WTC11 (cell line): ENCODE measurements at regions not wholly inside any gene's neighbourhood (a gene's known extent, or its start where the extent isn't known, plus 50 kb on each side); places are given as distances from the start of the nearest gene placed in this dataset.

Experiments
- ATAC-seq: fragments of 200-7000 bp; cut with Tn5 transposase; 2 replicates; pipeline ENCODE4 v1.10.0; 2021; ENCODE audit warnings: mild to moderate bottlenecking, moderate library complexity
- CTCF ChIA-PET: fragments of 300-600 bp; sonication (Branson Sonifier 250); formaldehyde crosslinking; loops from one replicate; lab custom pipeline; 2021; ENCODE audit warnings: antibody characterized with exemption; lab: Charles Lee
- POLR2A ChIA-PET: fragments of 350-600 bp; sonication (Branson Sonifier 250); formaldehyde crosslinking; loops from one replicate; lab custom pipeline; 2021; ENCODE audit warnings: antibody characterized with exemption; lab: Charles Lee
- DNase-seq: peaks from one replicate; pipeline ENCODE4 v3.0.0; 2021; ENCODE audit warnings: low spot score
- H3K27ac Mint-ChIP-seq: 2 replicates; pipeline ENCODE4 v1.8.0; 2021; ENCODE audit warnings: mixed read lengths
- H3K27me3 Mint-ChIP-seq: 2 replicates; pipeline ENCODE4 v1.8.0; 2021; ENCODE audit warnings: low read depth, mild to moderate bottlenecking, moderate library complexity, mixed read lengths
- H3K36me3 Mint-ChIP-seq: 2 replicates; pipeline ENCODE4 v1.8.0; 2021; ENCODE audit warnings: mixed read lengths
- H3K4me1 Mint-ChIP-seq: 2 replicates; pipeline ENCODE4 v1.8.0; 2022; ENCODE audit warnings: mixed read lengths
- H3K4me3 Mint-ChIP-seq: 2 replicates; pipeline ENCODE4 v1.8.0; 2021; ENCODE audit warnings: mild to moderate bottlenecking, moderate library complexity, mixed read lengths
- H3K9me3 Mint-ChIP-seq: 2 replicates; pipeline ENCODE4 v1.8.0; 2021; ENCODE audit warnings: mixed read lengths
- ATF1 ChIP-seq: sonication (generic); formaldehyde crosslinking; IDR thresholded peaks from 2 replicates; pipeline ENCODE4 v1.8.1; 2023; ENCODE audit warnings: mild to moderate bottlenecking, moderate library complexity, missing genetic modification reagents
- ATF2 ChIP-seq: sonication (generic); formaldehyde crosslinking; IDR thresholded peaks from 2 replicates; pipeline ENCODE4 v1.8.1; 2022; ENCODE audit warnings: low read depth, missing genetic modification reagents, borderline replicate concordance
- CBFB ChIP-seq: sonication (generic); formaldehyde crosslinking; IDR thresholded peaks from 2 replicates; pipeline ENCODE4 v1.8.1; 2022; ENCODE audit warnings: mild to moderate bottlenecking, low read depth, missing genetic modification reagents
- GTF2I ChIP-seq: fragments of 250-450 bp; sonication (Bioruptor Pico); conservative IDR thresholded peaks from 2 replicates; pipeline ENCODE4 v1.4.0; 2021; ENCODE audit warnings: mild to moderate bottlenecking
- IRF2 ChIP-seq: sonication (generic); formaldehyde crosslinking; IDR thresholded peaks from 2 replicates; pipeline ENCODE4 v1.8.0; 2022; ENCODE audit warnings: low read depth, missing genetic modification reagents, borderline replicate concordance
- KAT7 ChIP-seq: sonication (generic); formaldehyde crosslinking; IDR thresholded peaks from 2 replicates; pipeline ENCODE4 v1.8.1; 2023; ENCODE audit warnings: missing genetic modification reagents, mild to moderate bottlenecking, borderline replicate concordance
- MXD4 ChIP-seq: fragments of 250-450 bp; sonication (Bioruptor Pico); IDR thresholded peaks from 2 replicates; pipeline ENCODE4 v1.8.0; 2021; ENCODE audit warnings: mild to moderate bottlenecking, moderate library complexity, borderline replicate concordance
- NFE2L1 ChIP-seq: sonication (generic); formaldehyde crosslinking; IDR thresholded peaks from 2 replicates; pipeline ENCODE4 v1.8.1; 2023; ENCODE audit warnings: missing genetic modification reagents
- TP53 ChIP-seq: sonication (generic); formaldehyde crosslinking; IDR thresholded peaks from 2 replicates; pipeline ENCODE4 v1.8.1; 2023; ENCODE audit warnings: mild to moderate bottlenecking, missing genetic modification reagents
- USF1 ChIP-seq: sonication (generic); formaldehyde crosslinking; IDR thresholded peaks from 2 replicates; pipeline ENCODE4 v1.8.0; 2022; ENCODE audit warnings: mild to moderate bottlenecking, missing genetic modification reagents
- ZNF138 ChIP-seq: sonication (generic); formaldehyde crosslinking; conservative IDR thresholded peaks from 2 replicates; pipeline ENCODE4 v1.8.1; 2022; ENCODE audit warnings: mild to moderate bottlenecking, moderate library complexity, missing genetic modification reagents
- ZNF281 ChIP-seq: sonication (generic); formaldehyde crosslinking; IDR thresholded peaks from 2 replicates; pipeline ENCODE4 v1.8.0; 2023; ENCODE audit warnings: mild to moderate bottlenecking, missing genetic modification reagents
- ZNF671 ChIP-seq: fragments of 250-450 bp; sonication (Bioruptor Pico); IDR thresholded peaks from 2 replicates; pipeline ENCODE4 v1.8.0; 2021; ENCODE audit warnings: mild to moderate bottlenecking
- TF ChIP-seq, protein P1 (sequence below): sonication (generic); formaldehyde crosslinking; conservative IDR thresholded peaks from 2 replicates; pipeline ENCODE4 v1.8.1; 2023; ENCODE audit warnings: mild to moderate bottlenecking, low read depth, missing genetic modification reagents, moderate library complexity
- TF ChIP-seq, protein P2 (sequence below): fragments of 250-450 bp; sonication (Bioruptor Pico); conservative IDR thresholded peaks from 2 replicates; pipeline ENCODE4 v1.9.0; 2021; ENCODE audit warnings: mild to moderate bottlenecking
- TF ChIP-seq, protein P3 (sequence below): sonication (generic); formaldehyde crosslinking; IDR thresholded peaks from 2 replicates; pipeline ENCODE4 v1.8.0; 2022; ENCODE audit warnings: mild to moderate bottlenecking, missing genetic modification reagents
- TF ChIP-seq, protein P4 (sequence below): sonication (generic); formaldehyde crosslinking; IDR thresholded peaks from 2 replicates; pipeline ENCODE4 v1.8.1; 2023; ENCODE audit warnings: mild to moderate bottlenecking, missing genetic modification reagents

- TF ChIP-seq, protein P1, sequence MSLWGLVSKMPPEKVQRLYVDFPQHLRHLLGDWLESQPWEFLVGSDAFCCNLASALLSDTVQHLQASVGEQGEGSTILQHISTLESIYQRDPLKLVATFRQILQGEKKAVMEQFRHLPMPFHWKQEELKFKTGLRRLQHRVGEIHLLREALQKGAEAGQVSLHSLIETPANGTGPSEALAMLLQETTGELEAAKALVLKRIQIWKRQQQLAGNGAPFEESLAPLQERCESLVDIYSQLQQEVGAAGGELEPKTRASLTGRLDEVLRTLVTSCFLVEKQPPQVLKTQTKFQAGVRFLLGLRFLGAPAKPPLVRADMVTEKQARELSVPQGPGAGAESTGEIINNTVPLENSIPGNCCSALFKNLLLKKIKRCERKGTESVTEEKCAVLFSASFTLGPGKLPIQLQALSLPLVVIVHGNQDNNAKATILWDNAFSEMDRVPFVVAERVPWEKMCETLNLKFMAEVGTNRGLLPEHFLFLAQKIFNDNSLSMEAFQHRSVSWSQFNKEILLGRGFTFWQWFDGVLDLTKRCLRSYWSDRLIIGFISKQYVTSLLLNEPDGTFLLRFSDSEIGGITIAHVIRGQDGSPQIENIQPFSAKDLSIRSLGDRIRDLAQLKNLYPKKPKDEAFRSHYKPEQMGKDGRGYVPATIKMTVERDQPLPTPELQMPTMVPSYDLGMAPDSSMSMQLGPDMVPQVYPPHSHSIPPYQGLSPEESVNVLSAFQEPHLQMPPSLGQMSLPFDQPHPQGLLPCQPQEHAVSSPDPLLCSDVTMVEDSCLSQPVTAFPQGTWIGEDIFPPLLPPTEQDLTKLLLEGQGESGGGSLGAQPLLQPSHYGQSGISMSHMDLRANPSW = no peak
- TF ChIP-seq ZNF138 (no peak), ATF1 (CRISPR knock-in tag) (no peak), IRF2 (CRISPR knock-in tag) (no peak)
- TF ChIP-seq, protein P2, sequence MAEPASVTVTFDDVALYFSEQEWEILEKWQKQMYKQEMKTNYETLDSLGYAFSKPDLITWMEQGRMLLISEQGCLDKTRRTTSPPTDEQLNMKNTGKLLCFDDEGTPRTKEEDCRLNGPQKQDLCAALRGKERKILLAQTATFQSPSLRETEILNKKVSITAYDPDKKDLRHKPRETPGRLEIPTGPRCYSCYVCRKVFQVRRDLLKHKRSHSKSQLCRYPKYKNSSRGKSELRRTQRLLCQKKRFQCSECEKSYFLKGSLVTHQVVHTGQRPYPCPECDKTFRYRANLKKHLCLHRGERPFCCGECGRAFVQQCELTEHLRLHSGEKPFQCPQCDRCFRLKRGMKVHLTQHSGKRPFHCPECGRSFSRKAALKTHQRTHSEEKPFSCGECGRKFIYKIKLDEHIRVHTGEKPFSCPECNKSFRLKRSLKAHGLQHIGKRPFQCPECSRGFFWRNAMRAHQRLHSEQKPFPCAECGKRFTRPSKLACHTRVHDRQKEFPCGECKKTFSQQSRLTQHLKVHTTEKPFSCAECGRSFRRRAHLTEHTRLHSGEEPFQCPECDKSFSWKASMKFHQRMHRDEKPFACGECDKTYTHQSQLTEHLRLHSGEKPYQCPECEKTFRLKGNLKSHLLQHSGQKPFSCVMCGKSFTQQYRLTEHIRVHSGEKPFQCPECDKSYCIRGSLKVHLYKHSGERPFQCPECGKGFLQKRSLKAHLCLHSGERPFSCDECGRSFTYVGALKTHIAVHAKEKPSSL (CRISPR knock-in tag) = no peak
These were observed 78.1 kb upstream of the TNIP3 start (continued) for GRCh38 chr4:121242188-121242750.

DNA sequence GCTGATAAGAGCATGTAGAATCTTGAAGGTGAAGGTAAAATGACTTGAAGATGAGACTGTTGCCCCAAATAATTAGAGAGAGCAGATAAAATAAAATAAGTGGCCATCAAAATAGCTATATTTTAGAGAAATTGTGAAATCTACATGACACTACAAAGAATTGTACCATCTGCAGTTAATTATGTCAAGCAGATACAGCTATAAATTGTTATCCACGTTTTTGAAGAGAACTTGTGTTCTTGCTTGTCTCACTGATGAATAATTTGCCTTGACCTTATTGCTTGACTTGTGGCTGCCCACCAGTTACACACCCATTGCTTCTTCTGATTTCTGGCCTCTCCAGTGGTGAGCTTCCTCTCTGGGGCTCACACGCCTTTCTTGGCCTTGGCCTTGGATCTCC lies 75.8 kb upstream of the TNIP3 start:
- Mint-ChIP-seq H3K4me3 (no peak overlapping the region), H3K27ac (no peak overlapping the region), H3K36me3 (peaks cover 5% of the 10 kb centered on the region), H3K9me3 (peaks cover 10% of the 10 kb centered on the region), H3K27me3 (no peaks in the 10 kb centered on the region), H3K4me1 (peaks cover 8% of the 10 kb centered on the region; the same call in 1 of the 2 replicates)
- no peak for DNase-seq
- no peak for ATAC-seq
- ChIA-PET POLR2A (no interaction called here), CTCF (interaction anchor here (1.1 kb wide), 1 partner anchor 12 kb away, joined by 4 read pairs; no protein-coding TSS in a partner anchor)
- no peak for TF ChIP-seq KAT7 (CRISPR knock-in tag)
- TF ChIP-seq USF1 (CRISPR knock-in tag) = no peak
- no peak for TF ChIP-seq TP53 (CRISPR knock-in tag)
- TF ChIP-seq, protein P3, sequence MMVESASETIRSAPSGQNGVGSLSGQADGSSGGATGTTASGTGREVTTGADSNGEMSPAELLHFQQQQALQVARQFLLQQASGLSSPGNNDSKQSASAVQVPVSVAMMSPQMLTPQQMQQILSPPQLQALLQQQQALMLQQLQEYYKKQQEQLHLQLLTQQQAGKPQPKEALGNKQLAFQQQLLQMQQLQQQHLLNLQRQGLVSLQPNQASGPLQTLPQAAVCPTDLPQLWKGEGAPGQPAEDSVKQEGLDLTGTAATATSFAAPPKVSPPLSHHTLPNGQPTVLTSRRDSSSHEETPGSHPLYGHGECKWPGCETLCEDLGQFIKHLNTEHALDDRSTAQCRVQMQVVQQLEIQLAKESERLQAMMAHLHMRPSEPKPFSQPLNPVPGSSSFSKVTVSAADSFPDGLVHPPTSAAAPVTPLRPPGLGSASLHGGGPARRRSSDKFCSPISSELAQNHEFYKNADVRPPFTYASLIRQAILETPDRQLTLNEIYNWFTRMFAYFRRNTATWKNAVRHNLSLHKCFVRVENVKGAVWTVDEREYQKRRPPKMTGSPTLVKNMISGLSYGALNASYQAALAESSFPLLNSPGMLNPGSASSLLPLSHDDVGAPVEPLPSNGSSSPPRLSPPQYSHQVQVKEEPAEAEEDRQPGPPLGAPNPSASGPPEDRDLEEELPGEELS = no peak
- TF ChIP-seq, protein P4, sequence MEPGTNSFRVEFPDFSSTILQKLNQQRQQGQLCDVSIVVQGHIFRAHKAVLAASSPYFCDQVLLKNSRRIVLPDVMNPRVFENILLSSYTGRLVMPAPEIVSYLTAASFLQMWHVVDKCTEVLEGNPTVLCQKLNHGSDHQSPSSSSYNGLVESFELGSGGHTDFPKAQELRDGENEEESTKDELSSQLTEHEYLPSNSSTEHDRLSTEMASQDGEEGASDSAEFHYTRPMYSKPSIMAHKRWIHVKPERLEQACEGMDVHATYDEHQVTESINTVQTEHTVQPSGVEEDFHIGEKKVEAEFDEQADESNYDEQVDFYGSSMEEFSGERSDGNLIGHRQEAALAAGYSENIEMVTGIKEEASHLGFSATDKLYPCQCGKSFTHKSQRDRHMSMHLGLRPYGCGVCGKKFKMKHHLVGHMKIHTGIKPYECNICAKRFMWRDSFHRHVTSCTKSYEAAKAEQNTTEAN (CRISPR knock-in tag) = no peak
- TF ChIP-seq ZNF671 (CRISPR knock-in tag) = no peak
- TF ChIP-seq ZNF281 (CRISPR knock-in tag) = no peak
- no peak for TF ChIP-seq GTF2I (CRISPR knock-in tag)
- no peak for TF ChIP-seq ATF2 (CRISPR knock-in tag)
- TF ChIP-seq MXD4 = no peak
- TF ChIP-seq NFE2L1 = no peak
- no peak for TF ChIP-seq CBFB
